GM12891 (cell line): ENCODE measurements at regions not wholly inside any gene's neighbourhood (a gene's known extent, or its start where the extent isn't known, plus 50 kb on each side); places are given as distances from the start of the nearest gene placed in this dataset.

Experiments used
- DNase-seq: peaks from one replicate; pipeline ENCODE4 v3.0.0; 2011; ENCODE audit warnings: low spot score; ENCODE audit not compliant: insufficient read length
- FAIRE-seq: peaks from 2 replicates; lab custom pipeline; 2011; peaks lifted over from hg19 to GRCh38; lab: Jason Lieb, UNC
- PAX5 ChIP-seq: IDR thresholded peaks from 2 replicates; pipeline ENCODE4 v1.6.1; 2011; ENCODE audit warnings: low read length, moderate library complexity, mild to moderate bottlenecking; ENCODE audit not compliant: insufficient read depth, severe bottlenecking
- POLR2A ChIP-seq: IDR thresholded peaks from 2 replicates; pipeline ENCODE4 v1.6.1; 2011; ENCODE audit warnings: low read depth, low read length, control low read depth
- POLR2AphosphoS5 ChIP-seq: IDR thresholded peaks from 2 replicates; pipeline ENCODE4 v1.6.1; 2011; ENCODE audit warnings: low read depth, low read length, control low read depth
- POU2F2 ChIP-seq: IDR thresholded peaks from 2 replicates; pipeline ENCODE4 v1.6.1; 2011; ENCODE audit warnings: low read depth, mild to moderate bottlenecking, control low read depth, low read length, moderate library complexity
- SPI1 ChIP-seq: IDR thresholded peaks from 2 replicates; pipeline ENCODE4 v1.6.1; 2011; ENCODE audit warnings: low read depth, low read length, control low read depth
- TAF1 ChIP-seq: IDR thresholded peaks from 2 replicates; pipeline ENCODE4 v1.6.1; 2011; ENCODE audit warnings: low read depth, low read length, control low read depth

- TF ChIP-seq POLR2A (no peak), PAX5 (no peak), SPI1 (no peak), POU2F2 (no peak), POLR2AphosphoS5 (no peak), TAF1 (no peak)
- no peak for FAIRE-seq
- DNase-seq = no peak
Measured at GRCh38 chr5:111993242-111993641, 236.2 kb upstream of the NREP start.

- DNase-seq = no peak
- no peak for TF ChIP-seq POU2F2
- peak; percentile 93 for TF ChIP-seq SPI1
- FAIRE-seq = peak; percentile 23
Measured at GRCh38 chr5:111984044-111984443, 227.1 kb upstream of the NREP start.

GRCh38 chr5:111983459-111983858 is 226.5 kb upstream of the NREP start:
- DNase-seq (no peak), FAIRE-seq (no peak)
- TF ChIP-seq SPI1 = no peak
- no peak for TF ChIP-seq TAF1
- TF ChIP-seq POLR2AphosphoS5 = no peak
- no peak for TF ChIP-seq POLR2A
- TF ChIP-seq PAX5 = no peak

- DNase-seq (no peak), FAIRE-seq (no peak)
- TF ChIP-seq TAF1 (no peak), POLR2AphosphoS5 (no peak), POLR2A (no peak), PAX5 (no peak), POU2F2 (no peak), SPI1 (no peak)
Measured at GRCh38 chr5:111977436-111977829, 220.4 kb upstream of the NREP start.

GRCh38 chr5:111976705-111977435 is 219.9 kb upstream of the NREP start:
- no peak for TF ChIP-seq POU2F2
- TF ChIP-seq PAX5 = no peak
- TF ChIP-seq POLR2A = no peak
- no peak for TF ChIP-seq TAF1
- no peak for TF ChIP-seq SPI1
- TF ChIP-seq POLR2AphosphoS5 = no peak
- FAIRE-seq = no peak

GRCh38 chr5:111975133-111975532 is 218.1 kb upstream of the NREP start:
- TF ChIP-seq PAX5 (no peak), POU2F2 (no peak), POLR2AphosphoS5 (no peak), POLR2A (no peak), SPI1 (no peak), TAF1 (no peak)
- no peak for FAIRE-seq

More at GRCh38 chr5:111976705-111977435, 219.9 kb upstream of the NREP start:
- no peak for DNase-seq

GRCh38 chr5:111973961-111974360 is 217.0 kb upstream of the NREP start:
- TF ChIP-seq TAF1 (no peak), PAX5 (no peak), POU2F2 (no peak), POLR2A (no peak), SPI1 (no peak), POLR2AphosphoS5 (no peak)
- no peak for FAIRE-seq

More at GRCh38 chr5:111975133-111975532, 218.1 kb upstream of the NREP start:
- DNase-seq = no peak

GRCh38 chr5:111972548-111972947 is 215.6 kb upstream of the NREP start:
- DNase-seq (no peak), FAIRE-seq (no peak)
- TF ChIP-seq POLR2A = no peak
- TF ChIP-seq POU2F2 = no peak
- no peak for TF ChIP-seq TAF1
- TF ChIP-seq PAX5 = no peak
- TF ChIP-seq POLR2AphosphoS5 = no peak
- no peak for TF ChIP-seq SPI1

More at GRCh38 chr5:111973961-111974360, 217.0 kb upstream of the NREP start:
- no peak for DNase-seq

GRCh38 chr5:111972080-111972479 is 215.1 kb upstream of the NREP start:
- no peak for FAIRE-seq
- TF ChIP-seq POLR2AphosphoS5 (no peak), TAF1 (no peak), SPI1 (no peak), PAX5 (no peak), POU2F2 (no peak), POLR2A (no peak)
- no peak for DNase-seq

- peak; percentile 16 for FAIRE-seq
- no peak for DNase-seq
- no peak for TF ChIP-seq POU2F2
Measured at GRCh38 chr5:111968459-111968858, 211.5 kb upstream of the NREP start.
